ENCODE measurements at regions not wholly inside any gene's neighbourhood (a gene's known extent, or its start where the extent isn't known, plus 50 kb on each side); places are given as distances from the start of the nearest gene placed in this dataset.

DNA sequence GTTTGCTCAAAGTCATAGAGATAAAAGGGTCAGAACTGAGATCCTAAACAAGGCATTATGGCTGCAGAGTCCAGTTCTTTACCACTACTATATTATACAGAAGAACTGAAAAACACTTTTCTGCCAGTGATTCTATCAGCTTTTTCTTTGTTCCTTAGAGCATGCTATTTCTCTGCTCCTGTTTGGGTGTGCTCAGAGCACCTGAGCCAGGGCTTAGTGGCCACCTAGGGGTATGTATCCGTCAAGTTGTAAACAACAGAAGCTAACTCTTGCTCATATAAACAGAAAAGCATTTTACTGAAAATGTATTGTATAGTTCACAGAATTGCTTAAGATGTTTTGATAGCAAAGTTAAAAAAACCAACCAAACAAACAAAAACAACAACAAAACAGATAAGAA lies 470.8 kb downstream of the SLC16A7 start:
- no peak for TF ChIP-seq CTCF (conservative IDR thresholded peaks at IDR 0.05)
- TF ChIP-seq ZFX (IDR thresholded peaks at IDR 0.05), result no peak
